Kidney epithelial cell (primary cell): ENCODE measurements at regions not wholly inside any gene's neighbourhood (a gene's known extent, or its start where the extent isn't known, plus 50 kb on each side); places are given as distances from the start of the nearest gene placed in this dataset.
A peak's percentile ranks its signal among the peaks of the same experiment; 100 is the strongest.

ENCODE experiments used
- DNase-seq: peaks from one replicate; pipeline ENCODE4 v3.0.0-alpha.2; 2010; ENCODE audit warnings: low read depth
- H3K27me3 ChIP-seq: 2 replicates; pipeline ENCODE4 v1.6.0; 2011; ENCODE audit warnings: low read length; ENCODE audit not compliant: control insufficient read depth, insufficient read depth
- H3K36me3 ChIP-seq: 2 replicates; pipeline ENCODE4 v1.5.1; 2011; ENCODE audit warnings: low read length; ENCODE audit not compliant: control insufficient read depth, insufficient read depth
- H3K4me3 ChIP-seq: 2 replicates; pipeline ENCODE4 v1.5.1; 2011; ENCODE audit warnings: low read depth, mild to moderate bottlenecking, control low read depth, low read length
- TF ChIP-seq, protein P1 (sequence below): IDR thresholded peaks from 2 replicates; pipeline ENCODE4 v1.5.1; 2011; ENCODE audit warnings: mild to moderate bottlenecking, moderate library complexity, low read length, control low read depth, inconsistent platforms; ENCODE audit not compliant: insufficient read depth, poor library complexity, severe bottlenecking

- Histone ChIP-seq H3K4me3 (no peak overlapping the region), H3K36me3 (no peaks in the 10 kb centered on the region), H3K27me3 (no peaks in the 10 kb centered on the region)
- TF ChIP-seq, protein P1, sequence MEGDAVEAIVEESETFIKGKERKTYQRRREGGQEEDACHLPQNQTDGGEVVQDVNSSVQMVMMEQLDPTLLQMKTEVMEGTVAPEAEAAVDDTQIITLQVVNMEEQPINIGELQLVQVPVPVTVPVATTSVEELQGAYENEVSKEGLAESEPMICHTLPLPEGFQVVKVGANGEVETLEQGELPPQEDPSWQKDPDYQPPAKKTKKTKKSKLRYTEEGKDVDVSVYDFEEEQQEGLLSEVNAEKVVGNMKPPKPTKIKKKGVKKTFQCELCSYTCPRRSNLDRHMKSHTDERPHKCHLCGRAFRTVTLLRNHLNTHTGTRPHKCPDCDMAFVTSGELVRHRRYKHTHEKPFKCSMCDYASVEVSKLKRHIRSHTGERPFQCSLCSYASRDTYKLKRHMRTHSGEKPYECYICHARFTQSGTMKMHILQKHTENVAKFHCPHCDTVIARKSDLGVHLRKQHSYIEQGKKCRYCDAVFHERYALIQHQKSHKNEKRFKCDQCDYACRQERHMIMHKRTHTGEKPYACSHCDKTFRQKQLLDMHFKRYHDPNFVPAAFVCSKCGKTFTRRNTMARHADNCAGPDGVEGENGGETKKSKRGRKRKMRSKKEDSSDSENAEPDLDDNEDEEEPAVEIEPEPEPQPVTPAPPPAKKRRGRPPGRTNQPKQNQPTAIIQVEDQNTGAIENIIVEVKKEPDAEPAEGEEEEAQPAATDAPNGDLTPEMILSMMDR, result no peak
- no peak for DNase-seq
Measured at GRCh38 chr1:220971221-220971620, 92.0 kb downstream of the HLX start.

DNA sequence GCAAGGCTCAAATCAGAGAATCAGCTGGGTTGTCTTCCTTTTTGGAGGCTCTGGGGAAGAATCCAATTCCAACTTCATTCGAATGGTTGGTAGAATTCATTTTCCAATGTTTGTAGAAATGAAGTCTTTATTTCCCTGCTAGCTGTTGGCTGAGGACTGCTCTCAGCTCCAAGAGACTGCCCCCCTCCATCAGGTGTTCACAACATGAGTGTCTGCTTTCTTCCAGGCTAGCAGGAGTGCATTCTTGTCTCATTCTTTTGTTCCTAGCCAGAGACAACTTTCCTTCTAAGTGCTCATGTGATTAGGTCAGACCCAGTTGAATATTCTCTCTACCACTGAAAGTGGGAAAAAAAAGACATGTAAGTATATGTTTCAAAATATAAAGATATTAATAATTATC, 95.2 kb downstream of the HLX start:
- H3K36me3 ChIP-seq, result no peaks in the 10 kb centered on the region
- no peak for DNase-seq
- TF ChIP-seq, protein P1, result no peak
- no peaks in the 10 kb centered on the region for H3K27me3 ChIP-seq
- no peak overlapping the region for H3K4me3 ChIP-seq

DNA sequence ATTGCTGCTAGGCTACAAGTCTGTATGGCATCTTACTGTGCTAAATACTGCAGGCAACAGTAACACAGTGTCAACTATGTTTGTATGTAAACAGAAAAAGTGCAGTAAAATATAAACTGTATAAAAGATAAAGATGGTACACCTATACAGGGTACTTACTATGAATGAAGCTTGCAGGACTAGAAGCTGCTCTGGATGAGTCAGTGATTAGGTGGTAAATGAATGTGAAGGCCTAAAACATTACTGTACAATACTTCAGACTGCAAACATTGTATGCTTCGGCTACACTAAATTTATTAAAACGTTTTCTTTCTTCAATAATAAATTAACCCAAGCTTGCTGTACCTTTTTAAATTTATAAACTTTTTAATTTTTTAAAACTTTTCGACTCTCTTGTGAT, 97.1 kb downstream of the HLX start:
- H3K27me3 ChIP-seq, result no peaks in the 10 kb centered on the region
- TF ChIP-seq, protein P1, result no peak
- DNase-seq, result no peak

GRCh38 chr1:220979371-220979770, 100.1 kb downstream of the HLX start:
- Histone ChIP-seq H3K4me3 (no peak overlapping the region), H3K27me3 (no peaks in the 10 kb centered on the region), H3K36me3 (no peaks in the 10 kb centered on the region)
- TF ChIP-seq, protein P1, result no peak
- no peak for DNase-seq

More for the DNA sequence above, 97.1 kb downstream of the HLX start:
- Histone ChIP-seq H3K4me3 (no peak overlapping the region), H3K36me3 (no peaks in the 10 kb centered on the region)

- TF ChIP-seq, protein P1, result no peak
- no peak overlapping the region for H3K4me3 ChIP-seq
- no peaks in the 10 kb centered on the region for H3K36me3 ChIP-seq
- H3K27me3 ChIP-seq, result no peaks in the 10 kb centered on the region
- no peak for DNase-seq
Measured at GRCh38 chr1:220982686-220983085, 103.4 kb downstream of the HLX start.

DNA sequence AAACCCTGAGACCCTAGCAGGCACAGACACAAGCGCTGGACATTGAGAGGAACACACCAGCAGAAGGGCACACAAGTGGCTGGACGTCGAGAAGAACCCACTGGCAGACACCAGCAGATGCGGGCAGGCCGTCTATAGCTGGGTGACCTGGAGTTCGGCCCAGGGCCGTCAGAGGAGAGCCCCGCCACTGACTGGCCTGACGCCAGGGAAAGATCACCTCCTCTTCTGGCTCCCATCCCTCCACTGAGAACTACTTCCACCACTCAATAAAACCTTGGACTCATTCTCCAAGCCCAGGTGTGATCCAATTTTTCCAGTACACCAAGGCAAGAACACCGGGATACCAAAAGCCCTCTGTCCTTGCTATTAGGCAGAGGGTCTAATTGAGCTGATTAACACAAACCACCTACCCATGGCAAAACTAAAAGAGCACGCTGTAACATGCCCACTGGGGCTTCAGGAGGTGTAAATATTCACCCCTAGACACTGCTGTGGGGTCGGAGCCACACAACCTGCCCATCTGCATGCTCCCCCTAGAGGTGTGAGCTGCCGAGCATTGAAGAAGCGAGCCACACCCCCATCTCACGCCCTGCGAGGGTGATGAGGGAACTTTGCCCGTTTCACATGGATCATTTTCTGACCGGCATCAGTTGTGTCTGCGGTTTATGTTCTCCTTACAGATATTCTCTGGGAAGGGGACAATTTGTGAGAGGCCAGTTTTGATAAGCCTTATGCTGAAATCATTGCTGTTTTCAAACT, 104.8 kb downstream of the HLX start:
- Histone ChIP-seq H3K27me3 (no peaks in the 10 kb centered on the region), H3K4me3 (no peak overlapping the region), H3K36me3 (no peaks in the 10 kb centered on the region)
- DNase-seq, result no peak
- TF ChIP-seq, protein P1, result peak; percentile 36
